ENCODE measurements at regions not wholly inside any gene's neighbourhood (a gene's known extent, or its start where the extent isn't known, plus 50 kb on each side); places are given as distances from the start of the nearest gene placed in this dataset.

DNA sequence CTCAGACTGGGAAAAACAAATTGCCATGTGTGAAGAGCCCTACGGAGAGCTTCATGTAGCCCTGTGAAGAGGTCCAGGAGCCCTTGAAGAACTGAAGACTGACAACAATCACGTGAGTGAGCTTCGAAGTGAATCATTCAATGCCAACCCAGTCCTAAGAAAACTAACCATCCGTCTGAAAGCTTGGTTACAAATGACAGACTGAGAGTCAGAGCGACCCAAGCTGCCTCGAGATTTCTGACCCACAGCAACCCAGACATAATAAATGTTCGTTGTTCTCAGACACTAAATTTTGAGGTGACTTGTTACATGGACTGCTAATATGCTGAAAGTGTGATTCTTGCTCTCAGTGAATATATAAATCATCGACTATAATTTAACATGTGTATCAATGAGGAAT lies 987.2 kb upstream of the ROBO1 start:
- no peak overlapping the region for H3K4me3 ChIP-seq
- H3K9me3 ChIP-seq = no peaks in the 10 kb centered on the region
- WGBS, 2 donors = 72 to 75% methylated on average over 8 of the region's 8 CpGs
- no peak for DNase-seq
- no peaks in the 10 kb centered on the region for H3K36me3 ChIP-seq (replicated peaks in 1 of 2; ENCODE audit: insufficient read depth in 1 of 2, low read depth in 2 of 2)
- intact Hi-C loops (cut with DNase I) = no loop called here
- ATAC-seq = no peak
- no peak for TF ChIP-seq POLR2A (IDR thresholded peaks at IDR 0.05)
- no peak for TF ChIP-seq CTCF (IDR thresholded peaks at IDR 0.05)
- no peak overlapping the region for H3K27ac ChIP-seq
- H3K27me3 ChIP-seq = no peaks in the 10 kb centered on the region
- no peaks in the 10 kb centered on the region for H3K4me1 ChIP-seq

DNA sequence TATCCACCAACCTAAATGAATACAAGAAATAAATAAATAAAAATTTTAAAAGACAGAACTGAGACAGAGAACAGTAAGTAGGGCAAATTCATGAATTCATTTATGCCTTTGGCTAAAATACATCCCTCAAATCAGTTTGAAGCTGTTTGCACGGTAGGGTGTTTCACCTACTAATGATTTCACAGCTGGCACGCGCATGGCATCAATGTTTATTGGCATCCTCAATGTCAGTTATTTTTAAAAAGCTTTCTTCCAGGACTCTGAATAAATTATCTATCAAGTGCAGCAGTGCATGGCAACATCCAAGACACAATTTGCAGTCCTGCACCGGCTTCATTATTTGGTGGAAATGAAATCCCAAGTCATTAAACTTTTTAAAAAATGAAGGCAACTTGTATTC lies 985.2 kb upstream of the ROBO1 start:
- H3K4me3 ChIP-seq = no peak overlapping the region
- no peaks in the 10 kb centered on the region for H3K36me3 ChIP-seq (replicated peaks in 1 of 2; ENCODE audit: insufficient read depth in 1 of 2, low read depth in 2 of 2)
- no peak overlapping the region for H3K27ac ChIP-seq
- no peaks in the 10 kb centered on the region for H3K4me1 ChIP-seq
- no peak for DNase-seq
- no peaks in the 10 kb centered on the region for H3K27me3 ChIP-seq
- no peak for TF ChIP-seq POLR2A (IDR thresholded peaks at IDR 0.05)
- no peak for TF ChIP-seq CTCF (IDR thresholded peaks at IDR 0.05)
- H3K9me3 ChIP-seq = no peaks in the 10 kb centered on the region
- WGBS, 2 donors = 66 to 74% methylated on average over 4 of the region's 4 CpGs
- intact Hi-C loops (cut with DNase I) = no loop called here
- ATAC-seq = no peak

- no peak overlapping the region for H3K4me3 ChIP-seq
- no peaks in the 10 kb centered on the region for H3K36me3 ChIP-seq (replicated peaks in 1 of 2; ENCODE audit: insufficient read depth in 1 of 2, low read depth in 2 of 2)
- ATAC-seq (no peak), DNase-seq (no peak)
- WGBS, 2 donors = 73 to 75% methylated on average over 4 of the region's 4 CpGs
- no peaks in the 10 kb centered on the region for H3K4me1 ChIP-seq
- intact Hi-C loops (cut with DNase I) = no loop called here
- H3K9me3 ChIP-seq = no peaks in the 10 kb centered on the region
- TF ChIP-seq POLR2A (IDR thresholded peaks at IDR 0.05) (no peak), CTCF (IDR thresholded peaks at IDR 0.05) (no peak)
- no peaks in the 10 kb centered on the region for H3K27me3 ChIP-seq
- no peak overlapping the region for H3K27ac ChIP-seq
These were observed 982.8 kb upstream of the ROBO1 start for GRCh38 chr3:80750637-80751036.

GRCh38 chr3:80734920-80735319 lies 967.1 kb upstream of the ROBO1 start:
- H3K4me1 ChIP-seq = peaks cover 12% of the 10 kb centered on the region
- no peaks in the 10 kb centered on the region for H3K27me3 ChIP-seq
- whole genome bisulfite sequencing, 2 donors = 90 to 91% methylated on average over 2 of the region's 2 CpGs
- ATAC-seq (no peak), DNase-seq (no peak)
- TF ChIP-seq POLR2A (IDR thresholded peaks at IDR 0.05) = no peak
- no peak for TF ChIP-seq CTCF (IDR thresholded peaks at IDR 0.05)
- no peaks in the 10 kb centered on the region for H3K36me3 ChIP-seq (replicated peaks in 1 of 2; ENCODE audit: insufficient read depth in 1 of 2, low read depth in 2 of 2)
- intact Hi-C loops (cut with DNase I) = no loop called here
- no peaks in the 10 kb centered on the region for H3K9me3 ChIP-seq
- no peak overlapping the region for H3K4me3 ChIP-seq
- no peak overlapping the region for H3K27ac ChIP-seq

DNA sequence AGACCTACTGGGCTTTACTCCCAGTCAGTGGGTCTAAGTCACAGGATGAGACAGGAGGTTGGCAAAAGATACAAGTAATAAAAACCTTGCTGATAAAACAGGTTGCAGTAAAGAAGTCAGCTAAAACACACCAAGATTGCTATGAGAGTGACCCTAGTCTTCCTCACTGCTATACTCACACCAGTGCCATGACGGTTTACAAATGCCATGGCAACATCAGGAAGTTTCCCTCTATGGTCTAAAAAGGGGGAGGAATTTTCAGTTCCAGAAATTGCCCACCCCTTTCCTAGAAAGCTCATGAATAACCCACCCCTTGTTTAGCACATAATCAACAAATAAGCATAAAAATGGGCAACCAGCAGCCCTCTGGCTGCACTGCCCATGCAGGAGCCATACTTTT lies 966.7 kb upstream of the ROBO1 start:
- no peak for DNase-seq
- Histone ChIP-seq H3K4me1 (peaks cover 12% of the 10 kb centered on the region), H3K27me3 (no peaks in the 10 kb centered on the region), H3K36me3 (replicated peaks in 1 of 2; ENCODE audit: insufficient read depth in 1 of 2, low read depth in 2 of 2) (no peaks in the 10 kb centered on the region), H3K27ac (peak overlapping the region in 1 of 4 donors; percentile 57), H3K4me3 (no peak overlapping the region), H3K9me3 (no peaks in the 10 kb centered on the region)
- WGBS, 2 donors = 86 to 95% methylated on average over 1 of the region's 1 CpG
- TF ChIP-seq CTCF (IDR thresholded peaks at IDR 0.05) = no peak
- no peak for TF ChIP-seq POLR2A (IDR thresholded peaks at IDR 0.05)
- no peak for ATAC-seq
- intact Hi-C loops (cut with DNase I) = no loop called here
